ENCODE measurements at regions not wholly inside any gene's neighbourhood (a gene's known extent, or its start where the extent isn't known, plus 50 kb on each side); places are given as distances from the start of the nearest gene placed in this dataset.

GRCh38 chr20:16179371-16179770, 393.9 kb downstream of the KIF16B start:
- H3K9me3 ChIP-seq: no peaks in the 10 kb centered on the region
- intact Hi-C loops (cut with DNase I): no loop called here
- TF ChIP-seq POLR2AphosphoS5 (IDR thresholded peaks at IDR 0.05; ENCODE audit: insufficient read depth in 1 of 2, low read depth in 1 of 2) (no peak), CTCF (IDR thresholded peaks at IDR 0.05) (no peak), POLR2A (IDR thresholded peaks at IDR 0.05) (no peak)
- no peaks in the 10 kb centered on the region for H3K4me1 ChIP-seq
- DNase-seq (ENCODE audit: extremely low spot score in 2 of 2): no peak
- no peak overlapping the region for H3K4me3 ChIP-seq
- no peaks in the 10 kb centered on the region for H3K27me3 ChIP-seq
- no peak overlapping the region for H3K27ac ChIP-seq
- no peaks in the 10 kb centered on the region for H3K36me3 ChIP-seq

GRCh38 chr20:16178546-16179135, 394.6 kb downstream of the KIF16B start:
- Histone ChIP-seq H3K27ac (no peak overlapping the region), H3K36me3 (no peaks in the 10 kb centered on the region), H3K27me3 (no peaks in the 10 kb centered on the region), H3K4me3 (no peak overlapping the region), H3K9me3 (no peaks in the 10 kb centered on the region), H3K4me1 (no peaks in the 10 kb centered on the region)
- DNase-seq (ENCODE audit: extremely low spot score in 2 of 2): no peak
- TF ChIP-seq POLR2A (IDR thresholded peaks at IDR 0.05) (no peak), CTCF (IDR thresholded peaks at IDR 0.05) (no peak), POLR2AphosphoS5 (IDR thresholded peaks at IDR 0.05; ENCODE audit: insufficient read depth in 1 of 2, low read depth in 1 of 2) (no peak)
- intact Hi-C loops (cut with DNase I): no loop called here

GRCh38 chr20:16175322-16175961, 397.8 kb downstream of the KIF16B start:
- intact Hi-C loops (cut with DNase I): no loop called here
- H3K9me3 ChIP-seq: no peaks in the 10 kb centered on the region
- H3K36me3 ChIP-seq: no peaks in the 10 kb centered on the region
- DNase-seq (ENCODE audit: extremely low spot score in 2 of 2): no peak
- no peaks in the 10 kb centered on the region for H3K4me1 ChIP-seq
- TF ChIP-seq CTCF (IDR thresholded peaks at IDR 0.05): no peak
- TF ChIP-seq POLR2AphosphoS5 (IDR thresholded peaks at IDR 0.05; ENCODE audit: insufficient read depth in 1 of 2, low read depth in 1 of 2): no peak
- no peak for TF ChIP-seq POLR2A (IDR thresholded peaks at IDR 0.05)
- no peak overlapping the region for H3K27ac ChIP-seq
- no peak overlapping the region for H3K4me3 ChIP-seq
- H3K27me3 ChIP-seq: no peaks in the 10 kb centered on the region

- H3K9me3 ChIP-seq: no peaks in the 10 kb centered on the region
- intact Hi-C loops (cut with DNase I): no loop called here
These were observed 398.9 kb downstream of the KIF16B start for GRCh38 chr20:16174311-16174710.

More at GRCh38 chr20:16174311-16174710, 398.9 kb downstream of the KIF16B start:
- Histone ChIP-seq H3K27ac (no peak overlapping the region), H3K27me3 (no peaks in the 10 kb centered on the region), H3K4me3 (no peak overlapping the region), H3K4me1 (no peaks in the 10 kb centered on the region), H3K36me3 (no peaks in the 10 kb centered on the region)
- no peak for DNase-seq (ENCODE audit: extremely low spot score in 2 of 2)
- TF ChIP-seq POLR2A (IDR thresholded peaks at IDR 0.05) (no peak), POLR2AphosphoS5 (IDR thresholded peaks at IDR 0.05; ENCODE audit: insufficient read depth in 1 of 2, low read depth in 1 of 2) (no peak), CTCF (IDR thresholded peaks at IDR 0.05) (no peak)
